ENCODE measurements at regions not wholly inside any gene's neighbourhood (a gene's known extent, or its start where the extent isn't known, plus 50 kb on each side); places are given as distances from the start of the nearest gene placed in this dataset.

- no peak for DNase-seq
Observed at GRCh38 chr13:77838271-77838670, 80.4 kb downstream of the EDNRB start.

GRCh38 chr13:77836423-77836822 is 82.2 kb downstream of the EDNRB start:
- DNase-seq: no peak

GRCh38 chr13:77833331-77833863 is 85.2 kb downstream of the EDNRB start:
- DNase-seq: no peak

- peak in 1 of 2 donors; percentile 75 for DNase-seq
Observed at GRCh38 chr13:77832339-77833100, 86.1 kb downstream of the EDNRB start.

GRCh38 chr13:77831866-77832265 is 86.8 kb downstream of the EDNRB start:
- DNase-seq: no peak

- no peak for DNase-seq
Observed at GRCh38 chr13:77829963-77830362, 88.7 kb downstream of the EDNRB start.

GRCh38 chr13:77828799-77829198 is 89.8 kb downstream of the EDNRB start:
- DNase-seq: no peak

GRCh38 chr13:77827332-77827731 is 91.3 kb downstream of the EDNRB start:
- DNase-seq: no peak

- DNase-seq: no peak
Observed at GRCh38 chr13:77820431-77821149, 98.0 kb downstream of the EDNRB start.

GRCh38 chr13:77817521-77817920 is 101.1 kb downstream of the EDNRB start:
- no peak for DNase-seq

- no peak for DNase-seq
Observed at GRCh38 chr13:77815330-77815729, 103.3 kb downstream of the EDNRB start.

Data from hippocampal formation (tissue), 2 donors.